ENCODE measurements at regions not wholly inside any gene's neighbourhood (a gene's known extent, or its start where the extent isn't known, plus 50 kb on each side); places are given as distances from the start of the nearest gene placed in this dataset.

GRCh38 chr2:34069604-34070003 lies 470.5 kb upstream of the FAM98A start:
- H3K79me2 ChIP-seq (ENCODE audit: insufficient read depth, low read length), result no peaks in the 10 kb centered on the region
- no peaks in the 10 kb centered on the region for H3K36me3 ChIP-seq (ENCODE audit: low read length)
- H3F3A ChIP-seq (ENCODE audit: insufficient read depth), result no peaks in the 10 kb centered on the region
- no peaks in the 10 kb centered on the region for H3K9me2 ChIP-seq (replicated peaks; ENCODE audit: insufficient read depth, low read length)
- H3K4me3 ChIP-seq (ENCODE audit: insufficient read depth, low read length, poor library complexity, severe bottlenecking), result no peak overlapping the region
- no peaks in the 10 kb centered on the region for H4K20me1 ChIP-seq (ENCODE audit: low read depth, low read length)
- H3K27ac ChIP-seq (ENCODE audit: low read depth, low read length), result no peak overlapping the region
- no peak overlapping the region for H3K9ac ChIP-seq (ENCODE audit: low read length)
- TF ChIP-seq CTCF (IDR thresholded peaks at IDR 0.05; ENCODE audit: insufficient read depth, low read length, poor library complexity, severe bottlenecking), result no peak
- TF ChIP-seq EZH2phosphoT487 (conservative IDR thresholded peaks at IDR 0.05; ENCODE audit: low read length), result no peak
- no peaks in the 10 kb centered on the region for H3K27me3 ChIP-seq (ENCODE audit: low read length)
- H2AFZ ChIP-seq (ENCODE audit: low read depth, low read length, severe bottlenecking), result no peak overlapping the region
- H3K9me3 ChIP-seq (ENCODE audit: insufficient read depth, low read length), result no peaks in the 10 kb centered on the region
- H3K4me2 ChIP-seq (ENCODE audit: low read depth, low read length, poor library complexity, severe bottlenecking), result no peak overlapping the region

- no peak overlapping the region for H3K4me2 ChIP-seq (ENCODE audit: low read depth, low read length, poor library complexity, severe bottlenecking)
- H3F3A ChIP-seq (ENCODE audit: insufficient read depth), result no peaks in the 10 kb centered on the region
- H3K27me3 ChIP-seq (ENCODE audit: low read length), result 0 out of 2 replicates have a peak, but pooled peaks cover 3% of the 10 kb centered on the region
- no peaks in the 10 kb centered on the region for H3K79me2 ChIP-seq (ENCODE audit: insufficient read depth, low read length)
- H3K9me3 ChIP-seq (ENCODE audit: insufficient read depth, low read length), result no peaks in the 10 kb centered on the region
- H3K9ac ChIP-seq (ENCODE audit: low read length), result no peak overlapping the region
- H3K4me3 ChIP-seq (ENCODE audit: insufficient read depth, low read length, poor library complexity, severe bottlenecking), result no peak overlapping the region
- no peaks in the 10 kb centered on the region for H4K20me1 ChIP-seq (ENCODE audit: low read depth, low read length)
- no peaks in the 10 kb centered on the region for H3K9me2 ChIP-seq (replicated peaks; ENCODE audit: insufficient read depth, low read length)
- H2AFZ ChIP-seq (ENCODE audit: low read depth, low read length, severe bottlenecking), result no peak overlapping the region
- no peaks in the 10 kb centered on the region for H3K36me3 ChIP-seq (ENCODE audit: low read length)
- no peak overlapping the region for H3K27ac ChIP-seq (ENCODE audit: low read depth, low read length)
- TF ChIP-seq EZH2phosphoT487 (conservative IDR thresholded peaks at IDR 0.05; ENCODE audit: low read length) (no peak), CTCF (IDR thresholded peaks at IDR 0.05; ENCODE audit: insufficient read depth, low read length, poor library complexity, severe bottlenecking) (no peak)
These were observed 451.3 kb upstream of the FAM98A start for GRCh38 chr2:34050413-34050812.

GRCh38 chr2:34045101-34045655 lies 446.1 kb upstream of the FAM98A start:
- H3K9me3 ChIP-seq (ENCODE audit: insufficient read depth, low read length), result no peaks in the 10 kb centered on the region
- H3K4me3 ChIP-seq (ENCODE audit: insufficient read depth, low read length, poor library complexity, severe bottlenecking), result no peak overlapping the region
- H3K27ac ChIP-seq (ENCODE audit: low read depth, low read length), result no peak overlapping the region
- H3F3A ChIP-seq (ENCODE audit: insufficient read depth), result no peaks in the 10 kb centered on the region
- H3K36me3 ChIP-seq (ENCODE audit: low read length), result no peaks in the 10 kb centered on the region
- H3K27me3 ChIP-seq (ENCODE audit: low read length), result no peaks in the 10 kb centered on the region
- no peaks in the 10 kb centered on the region for H4K20me1 ChIP-seq (ENCODE audit: low read depth, low read length)
- no peak for TF ChIP-seq EZH2phosphoT487 (conservative IDR thresholded peaks at IDR 0.05; ENCODE audit: low read length)
- no peak for TF ChIP-seq CTCF (IDR thresholded peaks at IDR 0.05; ENCODE audit: insufficient read depth, low read length, poor library complexity, severe bottlenecking)
- H2AFZ ChIP-seq (ENCODE audit: low read depth, low read length, severe bottlenecking), result no peak overlapping the region
- no peak overlapping the region for H3K4me2 ChIP-seq (ENCODE audit: low read depth, low read length, poor library complexity, severe bottlenecking)
- H3K9ac ChIP-seq (ENCODE audit: low read length), result no peak overlapping the region
- H3K9me2 ChIP-seq (replicated peaks; ENCODE audit: insufficient read depth, low read length), result no peaks in the 10 kb centered on the region
- no peaks in the 10 kb centered on the region for H3K79me2 ChIP-seq (ENCODE audit: insufficient read depth, low read length)

Measured in SU-DHL-6 (cell line).